ENCODE measurements at regions not wholly inside any gene's neighbourhood (a gene's known extent, or its start where the extent isn't known, plus 50 kb on each side); places are given as distances from the start of the nearest gene placed in this dataset.

DNA sequence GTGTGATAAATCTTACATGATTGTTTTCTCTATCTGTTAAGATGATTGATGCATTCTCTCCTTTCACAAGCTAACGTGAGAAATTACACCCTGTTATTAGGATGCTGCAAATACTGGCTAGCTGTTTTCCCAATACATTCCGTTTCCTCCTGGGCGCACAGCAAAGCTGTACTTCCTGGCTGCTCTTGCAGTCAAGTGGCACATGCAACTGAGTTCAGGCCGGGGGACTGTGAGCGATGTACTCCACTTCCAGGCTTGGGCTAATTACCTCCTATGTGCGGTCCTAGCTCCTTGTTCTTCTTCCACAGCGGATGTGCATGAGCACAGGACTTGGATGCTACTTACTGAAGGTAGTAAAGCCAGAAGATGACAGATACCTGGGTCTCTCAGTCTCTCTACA is 234.9 kb upstream of the SESN3 start:
- TF ChIP-seq, protein P1, sequence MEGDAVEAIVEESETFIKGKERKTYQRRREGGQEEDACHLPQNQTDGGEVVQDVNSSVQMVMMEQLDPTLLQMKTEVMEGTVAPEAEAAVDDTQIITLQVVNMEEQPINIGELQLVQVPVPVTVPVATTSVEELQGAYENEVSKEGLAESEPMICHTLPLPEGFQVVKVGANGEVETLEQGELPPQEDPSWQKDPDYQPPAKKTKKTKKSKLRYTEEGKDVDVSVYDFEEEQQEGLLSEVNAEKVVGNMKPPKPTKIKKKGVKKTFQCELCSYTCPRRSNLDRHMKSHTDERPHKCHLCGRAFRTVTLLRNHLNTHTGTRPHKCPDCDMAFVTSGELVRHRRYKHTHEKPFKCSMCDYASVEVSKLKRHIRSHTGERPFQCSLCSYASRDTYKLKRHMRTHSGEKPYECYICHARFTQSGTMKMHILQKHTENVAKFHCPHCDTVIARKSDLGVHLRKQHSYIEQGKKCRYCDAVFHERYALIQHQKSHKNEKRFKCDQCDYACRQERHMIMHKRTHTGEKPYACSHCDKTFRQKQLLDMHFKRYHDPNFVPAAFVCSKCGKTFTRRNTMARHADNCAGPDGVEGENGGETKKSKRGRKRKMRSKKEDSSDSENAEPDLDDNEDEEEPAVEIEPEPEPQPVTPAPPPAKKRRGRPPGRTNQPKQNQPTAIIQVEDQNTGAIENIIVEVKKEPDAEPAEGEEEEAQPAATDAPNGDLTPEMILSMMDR (IDR thresholded peaks at IDR 0.05): no peak
- no peak for TF ChIP-seq POLR2A (IDR thresholded peaks at IDR 0.05)
